NT2/D1 (cell line): ENCODE measurements at regions not wholly inside any gene's neighbourhood (a gene's known extent, or its start where the extent isn't known, plus 50 kb on each side); places are given as distances from the start of the nearest gene placed in this dataset.

ENCODE experiments used
- SUZ12 ChIP-seq: IDR thresholded peaks from 2 replicates; pipeline ENCODE4 v1.6.1; 2011; ENCODE audit not compliant: insufficient read length, insufficient read depth; ENCODE audit errors: extremely low read depth
- YY1 ChIP-seq: IDR thresholded peaks from 2 replicates; pipeline ENCODE4 v1.6.1; 2011; ENCODE audit not compliant: insufficient read length, insufficient read depth
- ZNF274 ChIP-seq: IDR thresholded peaks from 2 replicates; pipeline ENCODE4 v1.6.1; 2011; ENCODE audit warnings: mild to moderate bottlenecking, low read depth, low read length

GRCh38 chr13:80572308-80572922 is 231.5 kb upstream of the SPRY2 start:
- no peak for TF ChIP-seq YY1
- no peak for TF ChIP-seq ZNF274
- TF ChIP-seq SUZ12: no peak
